ENCODE measurements at regions not wholly inside any gene's neighbourhood (a gene's known extent, or its start where the extent isn't known, plus 50 kb on each side); places are given as distances from the start of the nearest gene placed in this dataset.

DNA sequence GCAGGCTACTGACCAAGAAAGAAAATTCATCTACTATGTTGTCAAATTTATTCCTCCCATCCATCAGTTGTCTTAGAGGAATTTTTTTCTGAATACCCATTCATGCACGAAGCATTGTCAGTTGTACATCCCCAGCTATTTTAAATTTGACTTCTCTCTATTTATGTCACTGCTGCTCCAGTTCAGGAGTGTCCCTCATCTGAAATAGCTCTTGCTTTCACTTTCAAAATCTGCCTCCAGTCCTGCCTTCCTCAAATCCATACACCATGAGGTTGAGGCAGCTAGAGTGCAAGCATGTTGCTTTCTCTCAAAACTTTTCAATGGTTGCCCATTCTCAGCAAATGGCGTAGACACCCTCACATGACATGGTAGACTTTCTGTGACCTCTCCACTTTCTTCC, 335.4 kb upstream of the CDH2 start:
- TF ChIP-seq, protein P1, sequence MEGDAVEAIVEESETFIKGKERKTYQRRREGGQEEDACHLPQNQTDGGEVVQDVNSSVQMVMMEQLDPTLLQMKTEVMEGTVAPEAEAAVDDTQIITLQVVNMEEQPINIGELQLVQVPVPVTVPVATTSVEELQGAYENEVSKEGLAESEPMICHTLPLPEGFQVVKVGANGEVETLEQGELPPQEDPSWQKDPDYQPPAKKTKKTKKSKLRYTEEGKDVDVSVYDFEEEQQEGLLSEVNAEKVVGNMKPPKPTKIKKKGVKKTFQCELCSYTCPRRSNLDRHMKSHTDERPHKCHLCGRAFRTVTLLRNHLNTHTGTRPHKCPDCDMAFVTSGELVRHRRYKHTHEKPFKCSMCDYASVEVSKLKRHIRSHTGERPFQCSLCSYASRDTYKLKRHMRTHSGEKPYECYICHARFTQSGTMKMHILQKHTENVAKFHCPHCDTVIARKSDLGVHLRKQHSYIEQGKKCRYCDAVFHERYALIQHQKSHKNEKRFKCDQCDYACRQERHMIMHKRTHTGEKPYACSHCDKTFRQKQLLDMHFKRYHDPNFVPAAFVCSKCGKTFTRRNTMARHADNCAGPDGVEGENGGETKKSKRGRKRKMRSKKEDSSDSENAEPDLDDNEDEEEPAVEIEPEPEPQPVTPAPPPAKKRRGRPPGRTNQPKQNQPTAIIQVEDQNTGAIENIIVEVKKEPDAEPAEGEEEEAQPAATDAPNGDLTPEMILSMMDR (IDR thresholded peaks at IDR 0.05): no peak
- TF ChIP-seq EZH2 (IDR thresholded peaks at IDR 0.05; ENCODE audit: borderline replicate concordance, insufficient read depth, low read depth, low read length, poor library complexity, severe bottlenecking): no peak

Data from B cell (primary cell).